ENCODE measurements at regions not wholly inside any gene's neighbourhood (a gene's known extent, or its start where the extent isn't known, plus 50 kb on each side); places are given as distances from the start of the nearest gene placed in this dataset.
A peak's percentile ranks its signal among the peaks of the same experiment; 100 is the strongest.

GRCh38 chr1:66444438-66445265 is 89.3 kb upstream of the SGIP1 start:
- no peak for TF ChIP-seq CTCF (IDR thresholded peaks at IDR 0.05; ENCODE audit: borderline replicate concordance, control extremely low read depth, extremely low read depth, insufficient read depth, missing control alignments)
- DNase-seq (ENCODE audit: low spot score), result no peak
- in situ Hi-C loops (cut with MboI; ENCODE audit: low sequenced_read_pairs, unreplicated experiment), result loop anchor here (5.0 kb wide), 1 partner anchor 192 kb away; no protein-coding TSS in a partner anchor

DNA sequence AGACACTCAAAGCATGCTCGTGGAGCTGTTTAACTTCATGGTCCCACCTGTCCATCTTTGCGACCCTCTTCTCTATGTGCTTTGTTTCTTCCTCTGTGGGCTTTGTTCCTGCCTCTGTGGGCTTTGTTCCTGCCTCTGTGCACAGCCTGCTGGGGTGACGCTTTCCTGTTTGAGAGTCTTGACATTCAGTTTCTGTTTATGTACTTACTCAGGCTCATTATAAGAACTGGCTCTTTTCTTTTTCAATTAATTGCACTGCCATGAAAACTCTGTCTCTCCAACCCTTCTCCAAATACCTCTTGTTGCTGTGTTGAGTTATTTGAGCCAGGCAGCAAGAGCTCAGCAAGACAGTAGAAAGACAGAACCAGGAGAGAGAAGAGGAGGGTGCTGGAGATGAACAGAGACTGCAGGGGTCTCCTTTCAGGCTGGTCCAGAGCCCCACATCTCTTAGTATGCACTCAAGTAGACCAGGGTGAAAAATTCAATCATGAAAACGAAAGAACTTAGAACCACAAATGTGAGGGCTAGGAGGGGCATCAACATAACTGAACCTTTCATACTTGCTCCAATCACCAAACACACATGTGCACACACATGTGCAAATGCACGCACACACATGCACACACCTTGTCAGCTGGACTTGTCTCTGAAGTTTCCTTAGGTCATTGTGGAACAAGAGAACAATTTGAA is 88.3 kb upstream of the SGIP1 start:
- in situ Hi-C loops (cut with MboI; ENCODE audit: low sequenced_read_pairs, unreplicated experiment), result no loop called here
- peak; percentile 51 for DNase-seq (ENCODE audit: low spot score)
- TF ChIP-seq CTCF (IDR thresholded peaks at IDR 0.05; ENCODE audit: borderline replicate concordance, control extremely low read depth, extremely low read depth, insufficient read depth, missing control alignments), result peak; percentile 3

- peak; percentile 68 for DNase-seq (ENCODE audit: low spot score)
- in situ Hi-C loops (cut with MboI; ENCODE audit: low sequenced_read_pairs, unreplicated experiment), result no loop called here
- peak; percentile 72 for TF ChIP-seq CTCF (IDR thresholded peaks at IDR 0.05; ENCODE audit: borderline replicate concordance, control extremely low read depth, extremely low read depth, insufficient read depth, missing control alignments)
Observed at GRCh38 chr1:66446261-66447001, 87.5 kb upstream of the SGIP1 start.

GRCh38 chr1:66450043-66450514 is 83.9 kb upstream of the SGIP1 start:
- in situ Hi-C loops (cut with MboI; ENCODE audit: low sequenced_read_pairs, unreplicated experiment), result loop anchor here (10.0 kb wide), 1 partner anchor 485 kb away; no protein-coding TSS in a partner anchor
- no peak for TF ChIP-seq CTCF (IDR thresholded peaks at IDR 0.05; ENCODE audit: borderline replicate concordance, control extremely low read depth, extremely low read depth, insufficient read depth, missing control alignments)
- no peak for DNase-seq (ENCODE audit: low spot score)

DNA sequence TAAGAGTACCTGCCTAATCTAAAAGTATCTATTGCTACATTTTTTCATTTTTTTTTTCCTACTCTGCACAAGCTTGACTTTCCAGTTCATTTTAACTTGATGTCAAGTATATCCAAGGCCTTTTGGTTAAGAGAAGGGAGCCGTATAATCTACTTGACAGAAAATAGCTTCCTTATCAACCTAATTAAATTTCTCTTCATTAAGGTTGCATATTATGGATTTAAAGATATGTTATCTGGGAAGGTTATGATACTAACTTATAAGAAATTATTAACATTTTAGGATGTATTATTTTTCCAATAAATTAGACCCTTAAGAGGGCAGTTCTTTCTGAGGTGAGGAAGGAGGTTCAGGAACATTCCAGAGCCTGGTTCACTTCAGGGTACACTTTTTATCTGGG is 83.1 kb upstream of the SGIP1 start:
- DNase-seq (ENCODE audit: low spot score), result no peak
- no peak for TF ChIP-seq CTCF (IDR thresholded peaks at IDR 0.05; ENCODE audit: borderline replicate concordance, control extremely low read depth, extremely low read depth, insufficient read depth, missing control alignments)
- in situ Hi-C loops (cut with MboI; ENCODE audit: low sequenced_read_pairs, unreplicated experiment), result loop anchor here (10.0 kb wide), 1 partner anchor 486 kb away; no protein-coding TSS in a partner anchor

DNA sequence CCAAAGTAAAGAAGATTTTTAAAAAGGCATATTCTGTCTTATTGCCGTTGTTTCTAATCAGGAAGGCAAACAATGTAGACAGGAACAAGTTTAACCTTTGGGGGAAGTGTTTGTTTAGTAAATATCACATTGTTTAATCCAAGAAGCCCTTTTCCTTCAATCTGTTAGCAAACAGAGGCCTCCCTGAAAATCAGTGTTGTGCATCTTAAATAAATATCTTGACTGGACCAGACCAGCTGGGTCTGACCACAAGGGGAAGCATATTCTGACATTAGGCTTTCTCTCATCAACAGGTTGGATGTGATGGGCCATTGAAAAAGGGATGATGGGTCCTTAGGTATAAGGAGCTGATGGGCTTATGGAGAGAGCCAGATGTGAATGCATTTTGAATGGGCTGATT is 81.8 kb upstream of the SGIP1 start:
- in situ Hi-C loops (cut with MboI; ENCODE audit: low sequenced_read_pairs, unreplicated experiment), result loop anchor here (10.0 kb wide), 1 partner anchor 487 kb away; no protein-coding TSS in a partner anchor
- DNase-seq (ENCODE audit: low spot score), result no peak
- TF ChIP-seq CTCF (IDR thresholded peaks at IDR 0.05; ENCODE audit: borderline replicate concordance, control extremely low read depth, extremely low read depth, insufficient read depth, missing control alignments), result no peak
